Activated CD4-positive, alpha-beta T cell treated with anti-CD3 and anti-CD28 coated beads, Interleukin-2, amount 50 U/mL, for 4 hours (primary cell): ENCODE measurements at regions not wholly inside any gene's neighbourhood (a gene's known extent, or its start where the extent isn't known, plus 50 kb on each side); places are given as distances from the start of the nearest gene placed in this dataset.

Source experiments
- DNase-seq, 2 experiments: peaks; one replicate each; pipeline ENCODE4 v3.0.0-alpha.2; 2020

GRCh38 chr11:43545610-43546009, 134.9 kb upstream of the HSD17B12 start:
- DNase-seq: no peak

- no peak for DNase-seq
These were observed 133.7 kb upstream of the HSD17B12 start for GRCh38 chr11:43546561-43547429.

- DNase-seq: no peak
These were observed 133.1 kb upstream of the HSD17B12 start for GRCh38 chr11:43547430-43547831.

GRCh38 chr11:43547889-43548381, 132.6 kb upstream of the HSD17B12 start:
- no peak for DNase-seq

GRCh38 chr11:43548916-43549315, 131.6 kb upstream of the HSD17B12 start:
- no peak for DNase-seq

GRCh38 chr11:43549624-43550023, 130.9 kb upstream of the HSD17B12 start:
- no peak for DNase-seq

- DNase-seq: no peak
These were observed 129.8 kb upstream of the HSD17B12 start for GRCh38 chr11:43550714-43551113.

- no peak for DNase-seq
These were observed 126.4 kb upstream of the HSD17B12 start for GRCh38 chr11:43554148-43554473.

- no peak for DNase-seq
These were observed 125.4 kb upstream of the HSD17B12 start for GRCh38 chr11:43555186-43555585.

GRCh38 chr11:43555816-43556611, 124.5 kb upstream of the HSD17B12 start:
- no peak for DNase-seq

- DNase-seq: no peak
These were observed 123.7 kb upstream of the HSD17B12 start for GRCh38 chr11:43556612-43557375.

GRCh38 chr11:43557553-43558110, 122.9 kb upstream of the HSD17B12 start:
- DNase-seq: no peak

GRCh38 chr11:43558146-43558545, 122.4 kb upstream of the HSD17B12 start:
- no peak for DNase-seq

GRCh38 chr11:43558556-43559127, 121.9 kb upstream of the HSD17B12 start:
- no peak for DNase-seq

- no peak for DNase-seq
These were observed 118.7 kb upstream of the HSD17B12 start for GRCh38 chr11:43561832-43562231.

- DNase-seq: no peak
These were observed 113.1 kb upstream of the HSD17B12 start for GRCh38 chr11:43567396-43567975.

GRCh38 chr11:43573233-43573632, 107.3 kb upstream of the HSD17B12 start:
- no peak for DNase-seq

GRCh38 chr11:43573873-43574272, 106.7 kb upstream of the HSD17B12 start:
- DNase-seq: no peak

- no peak for DNase-seq
These were observed 106.1 kb upstream of the HSD17B12 start for GRCh38 chr11:43574411-43574810.

GRCh38 chr11:43574949-43575912, 105.3 kb upstream of the HSD17B12 start:
- no peak for DNase-seq

GRCh38 chr11:43575913-43576310, 104.6 kb upstream of the HSD17B12 start:
- no peak for DNase-seq
